ENCODE measurements at regions not wholly inside any gene's neighbourhood (a gene's known extent, or its start where the extent isn't known, plus 50 kb on each side); places are given as distances from the start of the nearest gene placed in this dataset.

- no peak overlapping the region for H3K27ac Mint-ChIP-seq
- ATAC-seq (replicated peaks) (no peak), DNase-seq (no peak)
- H3K27me3 Mint-ChIP-seq, result no peaks in the 10 kb centered on the region
- H3K4me1 Mint-ChIP-seq, result no peaks in the 10 kb centered on the region
- H3K4me3 Mint-ChIP-seq, result no peak overlapping the region
- no peaks in the 10 kb centered on the region for H3K9me3 Mint-ChIP-seq
- no peaks in the 10 kb centered on the region for H3K36me3 Mint-ChIP-seq
Measured at GRCh38 chr11:70606248-70606950, 208.1 kb downstream of the CTTN start.

GRCh38 chr11:70606951-70607330 is 208.6 kb downstream of the CTTN start:
- H3K36me3 Mint-ChIP-seq, result no peaks in the 10 kb centered on the region
- DNase-seq, result no peak
- H3K4me1 Mint-ChIP-seq, result no peaks in the 10 kb centered on the region
- H3K9me3 Mint-ChIP-seq, result no peaks in the 10 kb centered on the region
- H3K4me3 Mint-ChIP-seq, result no peak overlapping the region
- no peak overlapping the region for H3K27ac Mint-ChIP-seq
- H3K27me3 Mint-ChIP-seq, result no peaks in the 10 kb centered on the region
- no peak for ATAC-seq (replicated peaks)

GRCh38 chr11:70607561-70607960 is 209.2 kb downstream of the CTTN start:
- H3K36me3 Mint-ChIP-seq, result no peaks in the 10 kb centered on the region
- no peak for DNase-seq
- no peak overlapping the region for H3K4me3 Mint-ChIP-seq
- no peaks in the 10 kb centered on the region for H3K4me1 Mint-ChIP-seq
- H3K27ac Mint-ChIP-seq, result no peak overlapping the region
- ATAC-seq (replicated peaks), result no peak
- no peaks in the 10 kb centered on the region for H3K27me3 Mint-ChIP-seq
- no peaks in the 10 kb centered on the region for H3K9me3 Mint-ChIP-seq

- no peak overlapping the region for H3K27ac Mint-ChIP-seq
- DNase-seq (no peak), ATAC-seq (replicated peaks) (no peak)
- no peaks in the 10 kb centered on the region for H3K36me3 Mint-ChIP-seq
- H3K27me3 Mint-ChIP-seq, result no peaks in the 10 kb centered on the region
- H3K9me3 Mint-ChIP-seq, result no peaks in the 10 kb centered on the region
- no peak overlapping the region for H3K4me3 Mint-ChIP-seq
- no peaks in the 10 kb centered on the region for H3K4me1 Mint-ChIP-seq
Measured at GRCh38 chr11:70608568-70609470, 210.5 kb downstream of the CTTN start.

- DNase-seq (no peak), ATAC-seq (replicated peaks) (no peak)
- peaks cover 0 to 3% of the 10 kb centered on the region in 2 donors for H3K9me3 Mint-ChIP-seq
- H3K4me3 Mint-ChIP-seq, result no peak overlapping the region
- H3K36me3 Mint-ChIP-seq, result no peaks in the 10 kb centered on the region
- no peaks in the 10 kb centered on the region for H3K4me1 Mint-ChIP-seq
- no peaks in the 10 kb centered on the region for H3K27me3 Mint-ChIP-seq
- no peak overlapping the region for H3K27ac Mint-ChIP-seq
Measured at GRCh38 chr11:70610566-70611565, 212.5 kb downstream of the CTTN start.

- H3K4me3 Mint-ChIP-seq, result no peak overlapping the region
- no peak for DNase-seq
- H3K36me3 Mint-ChIP-seq, result no peaks in the 10 kb centered on the region
- no peaks in the 10 kb centered on the region for H3K27me3 Mint-ChIP-seq
- ATAC-seq (replicated peaks), result no peak
- H3K4me1 Mint-ChIP-seq, result no peaks in the 10 kb centered on the region
- no peak overlapping the region for H3K27ac Mint-ChIP-seq
- H3K9me3 Mint-ChIP-seq, result peaks cover 0 to 5% of the 10 kb centered on the region in 2 donors
Measured at GRCh38 chr11:70611821-70612220, 213.5 kb downstream of the CTTN start.

GRCh38 chr11:70612459-70613141 is 214.3 kb downstream of the CTTN start:
- no peak overlapping the region for H3K27ac Mint-ChIP-seq

GRCh38 chr11:70614034-70614681 is 215.8 kb downstream of the CTTN start:
- ATAC-seq (replicated peaks), result no peak
- no peak for DNase-seq
- H3K27ac Mint-ChIP-seq, result no peak overlapping the region
- no peaks in the 10 kb centered on the region for H3K27me3 Mint-ChIP-seq
- peaks cover 0 to 5% of the 10 kb centered on the region in 2 donors for H3K9me3 Mint-ChIP-seq
- H3K36me3 Mint-ChIP-seq, result no peaks in the 10 kb centered on the region
- H3K4me3 Mint-ChIP-seq, result no peak overlapping the region
- no peaks in the 10 kb centered on the region for H3K4me1 Mint-ChIP-seq

More at GRCh38 chr11:70612459-70613141, 214.3 kb downstream of the CTTN start:
- Mint-ChIP-seq H3K36me3 (no peaks in the 10 kb centered on the region), H3K27me3 (no peaks in the 10 kb centered on the region), H3K4me1 (no peaks in the 10 kb centered on the region), H3K9me3 (peaks cover 0 to 5% of the 10 kb centered on the region in 2 donors), H3K4me3 (no peak overlapping the region)
- no peak for ATAC-seq (replicated peaks)
- DNase-seq, result no peak

- DNase-seq (no peak), ATAC-seq (replicated peaks) (no peak)
- Mint-ChIP-seq H3K36me3 (no peaks in the 10 kb centered on the region), H3K9me3 (peaks cover 0 to 5% of the 10 kb centered on the region in 2 donors), H3K4me3 (no peak overlapping the region), H3K27me3 (no peaks in the 10 kb centered on the region), H3K4me1 (no peaks in the 10 kb centered on the region), H3K27ac (no peak overlapping the region)
Measured at GRCh38 chr11:70615036-70615875, 216.9 kb downstream of the CTTN start.

- ATAC-seq (replicated peaks), result no peak
- no peaks in the 10 kb centered on the region for H3K36me3 Mint-ChIP-seq
- no peak for DNase-seq
- H3K27ac Mint-ChIP-seq, result no peak overlapping the region
- no peaks in the 10 kb centered on the region for H3K27me3 Mint-ChIP-seq
- peaks cover 0 to 5% of the 10 kb centered on the region in 2 donors for H3K9me3 Mint-ChIP-seq
- H3K4me3 Mint-ChIP-seq, result no peak overlapping the region
- no peaks in the 10 kb centered on the region for H3K4me1 Mint-ChIP-seq
Measured at GRCh38 chr11:70616317-70616716, 218.0 kb downstream of the CTTN start.

GRCh38 chr11:70616938-70617654 is 218.8 kb downstream of the CTTN start:
- Mint-ChIP-seq H3K36me3 (no peaks in the 10 kb centered on the region), H3K27ac (no peak overlapping the region), H3K9me3 (peaks cover 0 to 5% of the 10 kb centered on the region in 2 donors), H3K4me1 (no peaks in the 10 kb centered on the region), H3K27me3 (no peaks in the 10 kb centered on the region), H3K4me3 (no peak overlapping the region)
- no peak for DNase-seq
- no peak for ATAC-seq (replicated peaks)

GRCh38 chr11:70618431-70619101 is 220.2 kb downstream of the CTTN start:
- H3K4me3 Mint-ChIP-seq, result no peak overlapping the region
- no peak for ATAC-seq (replicated peaks)
- no peaks in the 10 kb centered on the region for H3K27me3 Mint-ChIP-seq

More at GRCh38 chr11:70618431-70619101, 220.2 kb downstream of the CTTN start:
- no peak overlapping the region for H3K27ac Mint-ChIP-seq
- H3K36me3 Mint-ChIP-seq, result no peaks in the 10 kb centered on the region
- H3K4me1 Mint-ChIP-seq, result no peaks in the 10 kb centered on the region
- H3K9me3 Mint-ChIP-seq, result peaks cover 0 to 5% of the 10 kb centered on the region in 2 donors
- DNase-seq, result no peak

Measured in stimulated activated naive B cell treated with anti-CD40 and anti-IgM and Interleukin-4, amounts not matched to agents 10 μg/mL and 1 μg/mL and 100 μg/mL, for 72 hours (primary cell).